ENCODE measurements at regions not wholly inside any gene's neighbourhood (a gene's known extent, or its start where the extent isn't known, plus 50 kb on each side); places are given as distances from the start of the nearest gene placed in this dataset.

- TF ChIP-seq POLR2A (IDR thresholded peaks at IDR 0.05; ENCODE audit: low read length) (no peak), GATA1 (IDR thresholded peaks at IDR 0.05; ENCODE audit: low read depth, low read length) (no peak)
Measured at GRCh38 chr20:12030470-12030869, 112.8 kb downstream of the BTBD3 start.
